GM12878 (cell line): ENCODE measurements at regions not wholly inside any gene's neighbourhood (a gene's known extent, or its start where the extent isn't known, plus 50 kb on each side); places are given as distances from the start of the nearest gene placed in this dataset.

ENCODE experiments used
- ATAC-seq: fragments of 200-7000 bp; cut with Tn5 transposase; 3 replicates; pipeline ENCODE4 v1.9.1; 2020; ENCODE audit warnings: mild to moderate bottlenecking, moderate library complexity
- BruUV-seq: library from RNA; stranded (reverse); fragments of 400-500 nt; replicated peaks from 2 replicates; lab custom pipeline; 2021; lab: Mats Ljungman, UMichigan
- CTCF ChIA-PET: fragments of 300-600 bp; sonication (Branson Sonifier 250); formaldehyde crosslinking; extraction: SDS; loops from one replicate; lab custom pipeline; 2021; ENCODE audit warnings: inconsistent platforms; lab: Yijun Ruan, JAX
- POLR2A ChIA-PET: fragments of 350-600 bp; formaldehyde crosslinking; extraction: SDS; loops from one replicate; lab custom pipeline; 2021; ENCODE audit warnings: inconsistent platforms; lab: Charles Lee
- RAD21 ChIA-PET: fragments of 300-600 bp; sonication (Branson Sonifier 250); formaldehyde crosslinking; loops from one replicate; lab custom pipeline; 2023; ENCODE audit warnings: antibody characterized with exemption; ENCODE audit not compliant: unreplicated experiment; lab: Charles Lee
- SMC1A ChIA-PET: fragments of 300-600 bp; sonication (Branson Sonifier 250); formaldehyde crosslinking; loops from one replicate; lab custom pipeline; 2023; ENCODE audit not compliant: unreplicated experiment, uncharacterized antibody; lab: Charles Lee
- DNase-seq: peaks from one replicate; pipeline ENCODE4 v3.0.0-alpha.2; 2011; ENCODE audit warnings: low read depth, low spot score
- FAIRE-seq: peaks from 3 replicates; lab custom pipeline; 2011; peaks lifted over from hg19 to GRCh38; lab: Jason Lieb, UNC
- H2AFZ ChIP-seq: 2 replicates; pipeline ENCODE4 v1.6.0; 2011; ENCODE audit warnings: low read depth, low read length, control low read depth; ENCODE audit not compliant: control insufficient read depth
- H3K27ac ChIP-seq: 2 replicates; pipeline ENCODE4 v1.5.1; 2011; ENCODE audit warnings: control low read depth; ENCODE audit not compliant: control insufficient read depth, insufficient read depth
- H3K27me3 ChIP-seq, 2 experiments: replicated peaks in 1 of 2; 2 replicates each; pipeline versions ENCODE4 v1.6.0 to v1.6.1; 2011; ENCODE audit warnings: low read length in 1 of 2; ENCODE audit not compliant: control insufficient read depth in 2 of 2, insufficient read depth in 2 of 2
- H3K36me3 ChIP-seq, 2 experiments: 2 replicates each; pipeline ENCODE4 v1.5.1; 2011; ENCODE audit warnings: low read length in 1 of 2; ENCODE audit not compliant: control insufficient read depth in 2 of 2, insufficient read depth in 2 of 2
- H3K4me1 ChIP-seq: 2 replicates; pipeline ENCODE4 v1.6.1; 2011; ENCODE audit warnings: mild to moderate bottlenecking, low read length, moderate library complexity, mixed read lengths; ENCODE audit not compliant: control insufficient read depth, insufficient read depth
- H3K4me2 ChIP-seq: 2 replicates; pipeline ENCODE4 v1.6.0; 2011; ENCODE audit warnings: control low read depth; ENCODE audit not compliant: control insufficient read depth, insufficient read depth
- H3K4me3 ChIP-seq: fragments of 200-600 bp; sonication (generic); 2 replicates; pipeline ENCODE4 v1.5.1; 2016
- H3K79me2 ChIP-seq: 2 replicates; pipeline ENCODE4 v1.6.0; 2011; ENCODE audit warnings: low read length; ENCODE audit not compliant: control insufficient read depth, insufficient read depth
- H3K9ac ChIP-seq: 2 replicates; pipeline ENCODE4 v1.8.0; 2011; ENCODE audit warnings: low read length, control low read depth, mixed read lengths; ENCODE audit not compliant: control insufficient read depth, insufficient read depth
- H3K9me3 ChIP-seq: replicated peaks from 3 replicates; pipeline ENCODE4 v1.5.1; 2011; ENCODE audit warnings: mild to moderate bottlenecking, low read length; ENCODE audit not compliant: control insufficient read depth, insufficient read depth
- H4K20me1 ChIP-seq: 2 replicates; pipeline ENCODE4 v1.6.0; 2011; ENCODE audit not compliant: control insufficient read depth, insufficient read depth
- BMI1 ChIP-seq: fragments of 450-650 bp; IDR thresholded peaks from 2 replicates; pipeline ENCODE4 v1.6.1; 2016; ENCODE audit warnings: mild to moderate bottlenecking, moderate library complexity, borderline replicate concordance
- CBX3 ChIP-seq: fragments of 200-600 bp; sonication (generic); IDR thresholded peaks from 2 replicates; pipeline ENCODE4 v1.6.1; 2016; ENCODE audit warnings: low read depth, borderline replicate concordance
- FOXK2 ChIP-seq: fragments of 450-650 bp; IDR thresholded peaks from 2 replicates; pipeline ENCODE4 v1.6.1; 2017; ENCODE audit warnings: mild to moderate bottlenecking, moderate library complexity
- IKZF1 ChIP-seq: fragments of 450-650 bp; conservative IDR thresholded peaks from 2 replicates; pipeline ENCODE4 v1.6.1; 2017; ENCODE audit warnings: antibody characterized with exemption, mild to moderate bottlenecking
- MXI1 ChIP-seq: fragments of 150-350 bp; IDR thresholded peaks from 2 replicates; pipeline ENCODE4 v1.6.1; 2011; ENCODE audit warnings: low read depth, mild to moderate bottlenecking, inconsistent platforms, low read length, improper control_type of control experiment
- NFYA ChIP-seq: IDR thresholded peaks from 2 replicates; pipeline ENCODE4 v1.6.1; 2011; ENCODE audit warnings: low read depth, mild to moderate bottlenecking, low read length, improper control_type of control experiment, borderline replicate concordance
- POU2F2 ChIP-seq: IDR thresholded peaks from 3 replicates; pipeline ENCODE4 v1.6.1; 2011; ENCODE audit warnings: low read depth, mild to moderate bottlenecking, low read length, borderline replicate concordance
- RB1 ChIP-seq: fragments of 450-650 bp; formaldehyde crosslinking; IDR thresholded peaks from 2 replicates; pipeline ENCODE4 v1.6.1; 2017; ENCODE audit warnings: mild to moderate bottlenecking, borderline replicate concordance
- SMC3 ChIP-seq: IDR thresholded peaks from 2 replicates; pipeline ENCODE4 v1.6.1; 2011; ENCODE audit warnings: low read length, improper control_type of control experiment, borderline replicate concordance
- SREBF2 ChIP-seq: IDR thresholded peaks from 2 replicates; pipeline ENCODE4 v1.6.1; 2012; ENCODE audit warnings: mild to moderate bottlenecking, low read length
- SUPT20H ChIP-seq: IDR thresholded peaks from 2 replicates; pipeline ENCODE4 v1.6.1; 2011; ENCODE audit warnings: low read depth, mild to moderate bottlenecking, low read length, moderate library complexity, borderline replicate concordance; ENCODE audit not compliant: control insufficient read depth
- TBL1XR1 ChIP-seq: IDR thresholded peaks from 2 replicates; pipeline ENCODE4 v1.6.1; 2012; ENCODE audit warnings: low read depth, low read length, improper control_type of control experiment
- WGBS: methylation state at CpG from one replicate; pipeline ENCODE4 v1.1.6; 2016; ENCODE audit warnings: low lambda C conversion rate; ENCODE audit not compliant: insufficient replicate concordance, insufficient coverage; ENCODE audit errors: missing lambda C conversion rate; 5-methylcytosine and 5-hydroxymethylcytosine counted together
- in situ Hi-C: fragments of 300-500 bp; cut with MboI; formaldehyde crosslinking; loops from 9 replicates; pipeline ENCODE4 v1.14.3; 2018; ENCODE audit warnings: mixed read lengths
- intact Hi-C: fragments of 100-400 bp; cut with micrococcal nuclease; formaldehyde crosslinking; loops from one replicate; pipeline ENCODE4 v1.14.2; 2022; ENCODE audit not compliant: unreplicated experiment
- TF ChIP-seq, protein P1 (sequence below): fragments of 450-650 bp; IDR thresholded peaks from 2 replicates; pipeline ENCODE4 v1.6.1; 2016; ENCODE audit warnings: mild to moderate bottlenecking, moderate library complexity, borderline replicate concordance
- TF ChIP-seq, protein P2 (sequence below): IDR thresholded peaks from 2 replicates; pipeline ENCODE4 v1.6.1; 2012; ENCODE audit warnings: low read length, inconsistent platforms
- TF ChIP-seq, protein P3 (sequence below): IDR thresholded peaks from 2 replicates; pipeline ENCODE4 v1.6.1; 2012; ENCODE audit warnings: low read depth, low read length, improper control_type of control experiment
- TF ChIP-seq, protein P4 (sequence below): fragments of 450-650 bp; IDR thresholded peaks from 2 replicates; pipeline ENCODE4 v1.6.1; 2016; ENCODE audit warnings: mild to moderate bottlenecking

DNA sequence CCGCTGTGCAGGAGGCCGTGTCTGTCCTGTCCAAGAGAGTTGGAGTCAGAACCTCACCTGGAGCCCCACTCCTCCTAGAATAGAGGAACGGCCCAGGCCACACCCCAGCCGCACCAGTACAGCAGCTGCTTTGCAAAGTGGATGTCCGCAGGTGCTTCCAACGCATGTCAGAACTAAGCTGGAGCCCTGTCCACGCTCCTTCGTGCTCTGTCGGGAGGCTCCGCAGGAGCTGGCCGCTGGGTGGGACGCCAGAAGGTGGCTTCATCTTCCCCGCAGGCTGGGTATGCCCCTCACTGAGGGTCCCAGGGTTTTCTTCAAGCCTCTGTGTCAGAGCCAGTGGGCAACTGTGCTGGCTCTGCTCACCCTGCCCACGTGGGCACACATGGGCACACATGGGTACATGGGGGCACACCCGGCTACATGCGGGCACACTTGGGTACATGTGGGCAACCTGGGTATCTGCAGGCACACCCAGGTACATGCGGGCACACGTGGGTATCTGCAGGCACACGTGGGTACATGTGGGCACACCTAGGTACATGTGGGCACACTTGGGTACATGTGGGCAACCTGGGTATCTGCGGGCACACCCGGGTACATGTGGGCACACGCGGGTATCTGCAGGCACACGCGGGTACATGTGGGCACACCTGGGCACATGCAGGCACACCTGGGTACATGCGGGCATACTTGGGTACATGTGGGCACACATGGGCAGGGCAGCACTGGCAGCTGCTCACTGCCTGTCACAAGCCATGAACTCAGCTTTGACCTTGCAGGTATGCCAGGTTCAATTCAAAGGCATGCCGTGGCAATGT, 67.1 kb upstream of the CTDP1 start:
- BruUV-seq = no TSS peak
- H3K9me3 ChIP-seq = no peaks in the 10 kb centered on the region
- no peaks in the 10 kb centered on the region for H3K4me1 ChIP-seq
- H3K36me3 ChIP-seq = no peaks in the 10 kb centered on the region
- H3K27ac ChIP-seq = no peak overlapping the region
- no peaks in the 10 kb centered on the region for H4K20me1 ChIP-seq
- no peak overlapping the region for H2AFZ ChIP-seq
- no peak overlapping the region for H3K9ac ChIP-seq
- FAIRE-seq (no peak), ATAC-seq (no peak), DNase-seq (no peak)
- in situ Hi-C loops = no loop called here
- ChIA-PET SMC1A (no interaction called here), POLR2A (no interaction called here), CTCF (interaction anchor here (0.6 kb wide), 1 partner anchor 637 kb away, joined by 3 read pairs; no protein-coding TSS in a partner anchor), RAD21 (interaction anchor here (2.4 kb wide), 1 partner anchor 12 kb away, joined by 8 read pairs; no protein-coding TSS in a partner anchor)
- intact Hi-C loops = no loop called here
- H3K4me3 ChIP-seq = no peak overlapping the region
- H3K27me3 ChIP-seq = no peaks in the 10 kb centered on the region; a peak in 1 of 4 replicates
- no peak overlapping the region for H3K4me2 ChIP-seq
- TF ChIP-seq FOXK2 (no peak), IKZF1 (no peak), BMI1 (no peak), RB1 (no peak), SMC3 (no peak), POU2F2 (no peak), NFYA (no peak), SREBF2 (no peak), MXI1 (no peak), TBL1XR1 (no peak), SUPT20H (no peak), CBX3 (no peak)
- TF ChIP-seq, protein P1, sequence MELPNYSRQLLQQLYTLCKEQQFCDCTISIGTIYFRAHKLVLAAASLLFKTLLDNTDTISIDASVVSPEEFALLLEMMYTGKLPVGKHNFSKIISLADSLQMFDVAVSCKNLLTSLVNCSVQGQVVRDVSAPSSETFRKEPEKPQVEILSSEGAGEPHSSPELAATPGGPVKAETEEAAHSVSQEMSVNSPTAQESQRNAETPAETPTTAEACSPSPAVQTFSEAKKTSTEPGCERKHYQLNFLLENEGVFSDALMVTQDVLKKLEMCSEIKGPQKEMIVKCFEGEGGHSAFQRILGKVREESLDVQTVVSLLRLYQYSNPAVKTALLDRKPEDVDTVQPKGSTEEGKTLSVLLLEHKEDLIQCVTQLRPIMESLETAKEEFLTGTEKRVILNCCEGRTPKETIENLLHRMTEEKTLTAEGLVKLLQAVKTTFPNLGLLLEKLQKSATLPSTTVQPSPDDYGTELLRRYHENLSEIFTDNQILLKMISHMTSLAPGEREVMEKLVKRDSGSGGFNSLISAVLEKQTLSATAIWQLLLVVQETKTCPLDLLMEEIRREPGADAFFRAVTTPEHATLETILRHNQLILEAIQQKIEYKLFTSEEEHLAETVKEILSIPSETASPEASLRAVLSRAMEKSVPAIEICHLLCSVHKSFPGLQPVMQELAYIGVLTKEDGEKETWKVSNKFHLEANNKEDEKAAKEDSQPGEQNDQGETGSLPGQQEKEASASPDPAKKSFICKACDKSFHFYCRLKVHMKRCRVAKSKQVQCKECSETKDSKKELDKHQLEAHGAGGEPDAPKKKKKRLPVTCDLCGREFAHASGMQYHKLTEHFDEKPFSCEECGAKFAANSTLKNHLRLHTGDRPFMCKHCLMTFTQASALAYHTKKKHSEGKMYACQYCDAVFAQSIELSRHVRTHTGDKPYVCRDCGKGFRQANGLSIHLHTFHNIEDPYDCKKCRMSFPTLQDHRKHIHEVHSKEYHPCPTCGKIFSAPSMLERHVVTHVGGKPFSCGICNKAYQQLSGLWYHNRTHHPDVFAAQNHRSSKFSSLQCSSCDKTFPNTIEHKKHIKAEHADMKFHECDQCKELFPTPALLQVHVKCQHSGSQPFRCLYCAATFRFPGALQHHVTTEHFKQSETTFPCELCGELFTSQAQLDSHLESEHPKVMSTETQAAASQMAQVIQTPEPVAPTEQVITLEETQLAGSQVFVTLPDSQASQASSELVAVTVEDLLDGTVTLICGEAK = no peak
- TF ChIP-seq, protein P2, sequence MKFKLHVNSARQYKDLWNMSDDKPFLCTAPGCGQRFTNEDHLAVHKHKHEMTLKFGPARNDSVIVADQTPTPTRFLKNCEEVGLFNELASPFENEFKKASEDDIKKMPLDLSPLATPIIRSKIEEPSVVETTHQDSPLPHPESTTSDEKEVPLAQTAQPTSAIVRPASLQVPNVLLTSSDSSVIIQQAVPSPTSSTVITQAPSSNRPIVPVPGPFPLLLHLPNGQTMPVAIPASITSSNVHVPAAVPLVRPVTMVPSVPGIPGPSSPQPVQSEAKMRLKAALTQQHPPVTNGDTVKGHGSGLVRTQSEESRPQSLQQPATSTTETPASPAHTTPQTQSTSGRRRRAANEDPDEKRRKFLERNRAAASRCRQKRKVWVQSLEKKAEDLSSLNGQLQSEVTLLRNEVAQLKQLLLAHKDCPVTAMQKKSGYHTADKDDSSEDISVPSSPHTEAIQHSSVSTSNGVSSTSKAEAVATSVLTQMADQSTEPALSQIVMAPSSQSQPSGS = no peak
- TF ChIP-seq, protein P3, sequence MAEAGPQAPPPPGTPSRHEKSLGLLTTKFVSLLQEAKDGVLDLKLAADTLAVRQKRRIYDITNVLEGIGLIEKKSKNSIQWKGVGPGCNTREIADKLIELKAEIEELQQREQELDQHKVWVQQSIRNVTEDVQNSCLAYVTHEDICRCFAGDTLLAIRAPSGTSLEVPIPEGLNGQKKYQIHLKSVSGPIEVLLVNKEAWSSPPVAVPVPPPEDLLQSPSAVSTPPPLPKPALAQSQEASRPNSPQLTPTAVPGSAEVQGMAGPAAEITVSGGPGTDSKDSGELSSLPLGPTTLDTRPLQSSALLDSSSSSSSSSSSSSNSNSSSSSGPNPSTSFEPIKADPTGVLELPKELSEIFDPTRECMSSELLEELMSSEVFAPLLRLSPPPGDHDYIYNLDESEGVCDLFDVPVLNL = no peak
- TF ChIP-seq, protein P4, sequence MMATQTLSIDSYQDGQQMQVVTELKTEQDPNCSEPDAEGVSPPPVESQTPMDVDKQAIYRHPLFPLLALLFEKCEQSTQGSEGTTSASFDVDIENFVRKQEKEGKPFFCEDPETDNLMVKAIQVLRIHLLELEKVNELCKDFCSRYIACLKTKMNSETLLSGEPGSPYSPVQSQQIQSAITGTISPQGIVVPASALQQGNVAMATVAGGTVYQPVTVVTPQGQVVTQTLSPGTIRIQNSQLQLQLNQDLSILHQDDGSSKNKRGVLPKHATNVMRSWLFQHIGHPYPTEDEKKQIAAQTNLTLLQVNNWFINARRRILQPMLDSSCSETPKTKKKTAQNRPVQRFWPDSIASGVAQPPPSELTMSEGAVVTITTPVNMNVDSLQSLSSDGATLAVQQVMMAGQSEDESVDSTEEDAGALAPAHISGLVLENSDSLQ = no peak
- no peaks in the 10 kb centered on the region for H3K79me2 ChIP-seq
- WGBS = 66% methylated on average over 24 of the region's 27 CpGs
